Endodermal cell (in vitro differentiated cells): ENCODE measurements at regions not wholly inside any gene's neighbourhood (a gene's known extent, or its start where the extent isn't known, plus 50 kb on each side); places are given as distances from the start of the nearest gene placed in this dataset.

Experiments
- DNase-seq: peaks from one replicate; pipeline ENCODE4 v3.0.0-alpha.2; 2017
- H3K27ac ChIP-seq: 2 replicates; pipeline ENCODE4 v1.5.1; 2013; ENCODE audit warnings: mild to moderate bottlenecking, low read depth, low read length, moderate library complexity
- H3K27me3 ChIP-seq: 2 replicates; pipeline ENCODE4 v1.6.1; 2013; ENCODE audit warnings: mild to moderate bottlenecking, low read length, moderate library complexity; ENCODE audit not compliant: insufficient read depth, control insufficient read depth, poor library complexity, severe bottlenecking
- H3K36me3 ChIP-seq: 2 replicates; pipeline ENCODE4 v1.7.0; 2013; ENCODE audit warnings: mild to moderate bottlenecking, low read length, moderate library complexity; ENCODE audit not compliant: control insufficient read depth, insufficient read depth
- H3K4me1 ChIP-seq: one replicate; pipeline ENCODE4 v1.7.0; 2013; ENCODE audit warnings: low read length; ENCODE audit not compliant: control insufficient read depth, insufficient read depth
- H3K4me3 ChIP-seq: 2 replicates; pipeline ENCODE4 v1.5.1; 2013; ENCODE audit warnings: mild to moderate bottlenecking, low read length, moderate library complexity
- H3K9ac ChIP-seq: 2 replicates; pipeline ENCODE4 v1.6.1; 2013; ENCODE audit warnings: mild to moderate bottlenecking, low read length, moderate library complexity; ENCODE audit not compliant: poor library complexity, severe bottlenecking; ENCODE audit errors: extremely low read depth
- H3K9me3 ChIP-seq: 2 replicates; pipeline ENCODE4 v1.6.1; 2013; ENCODE audit warnings: mild to moderate bottlenecking, low read length, moderate library complexity; ENCODE audit not compliant: control insufficient read depth
- H3K27ac Mint-ChIP-seq: 2 replicates; pipeline ENCODE4 v1.8.0; 2020; ENCODE audit warnings: mixed read lengths
- H3K27me3 Mint-ChIP-seq: 2 replicates; pipeline ENCODE4 v1.8.0; 2021; ENCODE audit warnings: mild to moderate bottlenecking, mixed read lengths; ENCODE audit not compliant: insufficient read depth
- H3K36me3 Mint-ChIP-seq: 2 replicates; pipeline ENCODE4 v1.8.0; 2020; ENCODE audit warnings: low read depth, mixed read lengths
- H3K4me1 Mint-ChIP-seq: 2 replicates; pipeline ENCODE4 v1.8.0; 2020; ENCODE audit warnings: mixed read lengths
- H3K4me3 Mint-ChIP-seq: 2 replicates; pipeline ENCODE4 v1.8.0; 2020; ENCODE audit warnings: mild to moderate bottlenecking, moderate library complexity, mixed read lengths
- H3K9me3 Mint-ChIP-seq: 2 replicates; pipeline ENCODE4 v1.8.0; 2020; ENCODE audit warnings: mild to moderate bottlenecking, mixed read lengths
- WGBS, 2 experiments: methylation state at CpG; one replicate each; pipeline versions ENCODE4 v1.1.5 to v1.1.7; 2013; ENCODE audit warnings: missing lambda C conversion rate in 2 of 2, mixed read lengths in 1 of 2; ENCODE audit not compliant: insufficient coverage in 1 of 2, insufficient read length in 1 of 2; 5-methylcytosine and 5-hydroxymethylcytosine counted together
- TF ChIP-seq, protein P1 (sequence below): fragments of 200-600 bp; sonication (generic); conservative IDR thresholded peaks from 2 replicates; pipeline ENCODE4 v1.5.0; 2021; ENCODE audit warnings: antibody characterized with exemption, mild to moderate bottlenecking

DNA sequence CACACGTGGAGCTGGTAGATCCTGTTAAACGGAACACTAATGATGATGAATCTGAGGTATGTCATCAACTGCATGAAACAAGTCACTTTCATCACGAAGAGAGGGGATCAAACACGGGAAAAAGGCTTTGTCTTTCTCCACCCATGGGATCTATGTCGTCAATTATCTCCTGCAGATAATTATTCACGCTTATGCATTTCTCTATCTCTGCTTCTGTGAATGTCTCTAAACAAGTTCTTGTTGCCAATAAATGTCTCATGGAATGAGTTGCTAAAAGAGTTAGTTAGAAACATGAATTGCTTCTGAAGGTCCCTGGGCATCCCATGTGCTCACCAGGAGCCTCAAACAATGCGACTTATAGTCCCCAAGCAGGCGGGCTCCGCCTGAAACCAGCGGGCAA, 1228.2 kb upstream of the TMEM132C start:
- Histone ChIP-seq H3K36me3 (no peaks in the 10 kb centered on the region), H3K9ac (no peak overlapping the region), H3K27ac (no peak overlapping the region), H3K27me3 (no peaks in the 10 kb centered on the region), H3K4me3 (no peak overlapping the region), H3K4me1 (no peaks in the 10 kb centered on the region), H3K9me3 (no peaks in the 10 kb centered on the region)
- Mint-ChIP-seq H3K27me3 (peaks cover 4% of the 10 kb centered on the region), H3K4me1 (no peaks in the 10 kb centered on the region), H3K4me3 (no peak overlapping the region), H3K27ac (no peak overlapping the region), H3K9me3 (no peaks in the 10 kb centered on the region), H3K36me3 (no peaks in the 10 kb centered on the region)
- no peak for DNase-seq
- WGBS, 2 experiments, result 72 to 79% methylated on average over 6 to 10 of the region's 10 CpGs
- TF ChIP-seq, protein P1, sequence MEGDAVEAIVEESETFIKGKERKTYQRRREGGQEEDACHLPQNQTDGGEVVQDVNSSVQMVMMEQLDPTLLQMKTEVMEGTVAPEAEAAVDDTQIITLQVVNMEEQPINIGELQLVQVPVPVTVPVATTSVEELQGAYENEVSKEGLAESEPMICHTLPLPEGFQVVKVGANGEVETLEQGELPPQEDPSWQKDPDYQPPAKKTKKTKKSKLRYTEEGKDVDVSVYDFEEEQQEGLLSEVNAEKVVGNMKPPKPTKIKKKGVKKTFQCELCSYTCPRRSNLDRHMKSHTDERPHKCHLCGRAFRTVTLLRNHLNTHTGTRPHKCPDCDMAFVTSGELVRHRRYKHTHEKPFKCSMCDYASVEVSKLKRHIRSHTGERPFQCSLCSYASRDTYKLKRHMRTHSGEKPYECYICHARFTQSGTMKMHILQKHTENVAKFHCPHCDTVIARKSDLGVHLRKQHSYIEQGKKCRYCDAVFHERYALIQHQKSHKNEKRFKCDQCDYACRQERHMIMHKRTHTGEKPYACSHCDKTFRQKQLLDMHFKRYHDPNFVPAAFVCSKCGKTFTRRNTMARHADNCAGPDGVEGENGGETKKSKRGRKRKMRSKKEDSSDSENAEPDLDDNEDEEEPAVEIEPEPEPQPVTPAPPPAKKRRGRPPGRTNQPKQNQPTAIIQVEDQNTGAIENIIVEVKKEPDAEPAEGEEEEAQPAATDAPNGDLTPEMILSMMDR, result no peak

DNA sequence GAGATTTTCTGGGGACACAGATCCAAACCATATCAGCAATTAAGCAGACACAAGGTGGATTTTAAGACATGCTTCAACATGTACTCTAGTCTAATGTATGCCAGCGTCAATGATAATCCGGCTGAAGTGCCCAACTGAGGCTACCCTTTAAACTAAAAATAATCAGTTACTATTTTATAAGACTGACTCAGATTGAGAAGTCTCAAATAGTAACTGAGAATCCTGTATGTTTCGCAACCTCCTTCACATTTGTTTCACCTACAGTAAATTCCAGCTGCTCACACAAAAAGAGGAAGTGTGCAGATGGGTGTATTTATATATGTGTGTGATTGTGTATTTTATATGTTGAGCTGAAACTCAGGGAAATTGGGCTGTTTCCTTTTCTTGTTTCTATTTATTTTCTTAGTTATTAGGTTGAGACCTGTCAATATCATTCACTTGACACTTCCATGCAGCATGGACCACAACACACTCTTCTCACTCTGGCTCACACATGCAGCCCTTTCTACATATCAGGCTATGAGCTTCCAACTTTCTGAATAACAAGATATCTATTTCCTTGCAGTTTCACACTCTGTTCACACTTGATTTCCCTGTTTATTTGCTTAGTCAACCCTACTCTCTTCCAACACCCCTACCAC, 1224.9 kb upstream of the TMEM132C start:
- no peaks in the 10 kb centered on the region for H3K9me3 ChIP-seq
- Mint-ChIP-seq H3K27ac (no peak overlapping the region), H3K9me3 (no peaks in the 10 kb centered on the region), H3K36me3 (no peaks in the 10 kb centered on the region), H3K27me3 (peaks cover 4% of the 10 kb centered on the region), H3K4me1 (no peaks in the 10 kb centered on the region), H3K4me3 (no peak overlapping the region)
- H3K27ac ChIP-seq, result no peak overlapping the region
- no peaks in the 10 kb centered on the region for H3K36me3 ChIP-seq
- H3K9ac ChIP-seq, result no peak overlapping the region
- H3K27me3 ChIP-seq, result no peaks in the 10 kb centered on the region
- no peak for DNase-seq
- TF ChIP-seq, protein P1, result no peak
- WGBS, 2 experiments, result 93% methylated on average over 3 of the region's 3 CpGs; no CpG with 5 or more reads in 1 of the 2 experiments
- no peak overlapping the region for H3K4me3 ChIP-seq
- no peaks in the 10 kb centered on the region for H3K4me1 ChIP-seq

- WGBS, 2 experiments, result 90 to 93% methylated on average over 2 to 3 of the region's 3 CpGs
Measured at GRCh38 chr12:127043731-127044130, 1223.2 kb upstream of the TMEM132C start.

More at GRCh38 chr12:127043731-127044130, 1223.2 kb upstream of the TMEM132C start:
- Histone ChIP-seq H3K4me1 (no peaks in the 10 kb centered on the region), H3K27me3 (no peaks in the 10 kb centered on the region), H3K36me3 (no peaks in the 10 kb centered on the region), H3K9me3 (no peaks in the 10 kb centered on the region), H3K27ac (no peak overlapping the region), H3K9ac (no peak overlapping the region), H3K4me3 (no peak overlapping the region)
- Mint-ChIP-seq H3K4me3 (no peak overlapping the region), H3K9me3 (no peaks in the 10 kb centered on the region), H3K36me3 (no peaks in the 10 kb centered on the region), H3K27ac (no peak overlapping the region), H3K27me3 (peaks cover 4% of the 10 kb centered on the region), H3K4me1 (no peaks in the 10 kb centered on the region)
- no peak for DNase-seq
- TF ChIP-seq, protein P1, result no peak
